Thyroid gland (tissue), 4 donors: ENCODE measurements at regions not wholly inside any gene's neighbourhood (a gene's known extent, or its start where the extent isn't known, plus 50 kb on each side); places are given as distances from the start of the nearest gene placed in this dataset.

Source experiments
- CTCF ChIP-seq, 6 experiments: fragments of 200-600 bp in 3 of 6; fragments of 450-650 bp in 3 of 6; sonication (generic) in 3 of 6; IDR thresholded peaks; one replicate each; pipeline ENCODE4 v1.5.1; 2016 to 2019; ENCODE audit warnings: antibody characterized with exemption in 6 of 6, mild to moderate bottlenecking in 2 of 6, inconsistent platforms in 1 of 6, moderate library complexity in 1 of 6
- POLR2A ChIP-seq, 2 donors: fragments of 450-650 bp; IDR thresholded peaks; one replicate each; pipeline ENCODE4 v1.6.1; 2017; ENCODE audit warnings: antibody characterized with exemption in 2 of 2, mild to moderate bottlenecking in 2 of 2, moderate library complexity in 1 of 2

- TF ChIP-seq CTCF (IDR thresholded peaks at IDR 0.05) (no peak), POLR2A (IDR thresholded peaks at IDR 0.05) (no peak)
These were observed 1892.5 kb upstream of the ADGRL3 start for GRCh38 chr4:59307609-59308008.
